ENCODE measurements at regions not wholly inside any gene's neighbourhood (a gene's known extent, or its start where the extent isn't known, plus 50 kb on each side); places are given as distances from the start of the nearest gene placed in this dataset.

- Histone ChIP-seq H3K9ac (ENCODE audit: insufficient read depth, low read depth, low read length) (no peak overlapping the region), H3K27me3 (ENCODE audit: control insufficient read depth in 1 of 2, insufficient read depth in 2 of 2, low read length in 2 of 2) (peaks cover 0 to 4% of the 10 kb centered on the region in 2 experiments; a peak in 1 of 5 replicates), H3K4me1 (ENCODE audit: insufficient read depth, low read length) (no peaks in the 10 kb centered on the region), H2AFZ (ENCODE audit: low read length) (no peak overlapping the region), H3K9me3 (ENCODE audit: low read length) (no peaks in the 10 kb centered on the region), H3K4me2 (ENCODE audit: low read depth, low read length) (no peak overlapping the region), H3K4me3 (replicated peaks in 1 of 3; ENCODE audit: insufficient read depth in 1 of 3, low read depth in 2 of 3, low read length in 3 of 3) (no peak overlapping the region), H4K20me1 (ENCODE audit: insufficient read depth, low read length) (no peaks in the 10 kb centered on the region), H3K36me3 (replicated peaks in 1 of 2; ENCODE audit: control insufficient read depth in 1 of 2, insufficient read depth in 2 of 2, low read length in 2 of 2) (no peaks in the 10 kb centered on the region), H3K27ac (ENCODE audit: extremely low read length, insufficient read depth, low read length) (no peak overlapping the region), H3K79me2 (ENCODE audit: insufficient read depth, low read length) (no peaks in the 10 kb centered on the region)
- DNase-seq (ENCODE audit: low spot score) (no peak), FAIRE-seq (no peak), ATAC-seq (no peak)
- TF ChIP-seq ZNF709 (CRISPR knock-in tag; IDR thresholded peaks at IDR 0.05) (no peak), ZNF350 (CRISPR knock-in tag; IDR thresholded peaks at IDR 0.05; ENCODE audit: borderline replicate concordance, low read depth) (no peak), TAF1 (CRISPR knock-in tag; IDR thresholded peaks at IDR 0.05) (no peak), BRCA1 (CRISPR knock-in tag; IDR thresholded peaks at IDR 0.05) (no peak), KLF12 (CRISPR knock-in tag; IDR thresholded peaks at IDR 0.05; ENCODE audit: borderline replicate concordance) (no peak)
- BruUV-seq (replicated peaks), result no TSS peak
- 42% methylated on average over 15 of the region's 20 CpGs for WGBS (ENCODE audit: low lambda C conversion rate)
- intact Hi-C loops (cut with micrococcal nuclease; ENCODE audit: unreplicated experiment), result no loop called here
- ChIA-PET POLR2A (no interaction called here), CTCF (ENCODE audit: low intra/inter-chr PET ratio, low total read pairs) (no interaction called here)
- in situ Hi-C loops (cut with HindIII; ENCODE audit: extremely low pct_ligation_motif_present, low pct_unique_long_range_greater_than_20kb), result no loop called here
Observed at GRCh38 chr10:128907155-128907941, 559.7 kb upstream of the MGMT start.

- no TSS peak for BruUV-seq (replicated peaks)
- Histone ChIP-seq H3K4me3 (replicated peaks in 1 of 3; ENCODE audit: insufficient read depth in 1 of 3, low read depth in 2 of 3, low read length in 3 of 3) (no peak overlapping the region), H3K4me1 (ENCODE audit: insufficient read depth, low read length) (no peaks in the 10 kb centered on the region), H3K9me3 (ENCODE audit: low read length) (no peaks in the 10 kb centered on the region), H4K20me1 (ENCODE audit: insufficient read depth, low read length) (no peaks in the 10 kb centered on the region), H3K9ac (ENCODE audit: insufficient read depth, low read depth, low read length) (no peak overlapping the region), H3K36me3 (replicated peaks in 1 of 2; ENCODE audit: control insufficient read depth in 1 of 2, insufficient read depth in 2 of 2, low read length in 2 of 2) (no peaks in the 10 kb centered on the region), H3K4me2 (ENCODE audit: low read depth, low read length) (no peak overlapping the region), H3K79me2 (ENCODE audit: insufficient read depth, low read length) (no peaks in the 10 kb centered on the region), H3K27me3 (ENCODE audit: control insufficient read depth in 1 of 2, insufficient read depth in 2 of 2, low read length in 2 of 2) (peaks cover 0 to 4% of the 10 kb centered on the region in 2 experiments; a peak in 1 of 5 replicates), H3K27ac (ENCODE audit: extremely low read length, insufficient read depth, low read length) (no peak overlapping the region), H2AFZ (ENCODE audit: low read length) (no peak overlapping the region)
- CTCF ChIA-PET (ENCODE audit: low intra/inter-chr PET ratio, low total read pairs), result no interaction called here
- intact Hi-C loops (cut with micrococcal nuclease; ENCODE audit: unreplicated experiment), result no loop called here
- under 1% methylated on average over 6 of the region's 6 CpGs for WGBS (ENCODE audit: low lambda C conversion rate)
- ATAC-seq, result no peak
- POLR2A ChIA-PET, result no interaction called here
- in situ Hi-C loops (cut with HindIII; ENCODE audit: extremely low pct_ligation_motif_present, low pct_unique_long_range_greater_than_20kb), result no loop called here
- DNase-seq (ENCODE audit: low spot score), result no peak
- no peak for FAIRE-seq
- TF ChIP-seq ZNF224 (CRISPR knock-in tag; IDR thresholded peaks at IDR 0.05) (no peak), MAFK (conservative IDR thresholded peaks at IDR 0.05 in 1 of 2, IDR thresholded peaks at IDR 0.05 in 1 of 2; ENCODE audit: low read length in 2 of 2) (no peak), HCFC1 (IDR thresholded peaks at IDR 0.05; ENCODE audit: low read depth, low read length) (no peak), ZUFSP (CRISPR knock-in tag; IDR thresholded peaks at IDR 0.05; ENCODE audit: borderline replicate concordance) (no peak), SNAPC2 (CRISPR knock-in tag; IDR thresholded peaks at IDR 0.05) (no peak), ZNF737 (CRISPR knock-in tag; IDR thresholded peaks at IDR 0.05; ENCODE audit: borderline replicate concordance) (no peak), ZNF101 (CRISPR knock-in tag; IDR thresholded peaks at IDR 0.05; ENCODE audit: borderline replicate concordance, low read depth) (no peak), KLF16 (CRISPR knock-in tag; IDR thresholded peaks at IDR 0.05) (no peak), TOPORS (CRISPR knock-in tag; IDR thresholded peaks at IDR 0.05) (no peak), TAF1 (CRISPR knock-in tag; IDR thresholded peaks at IDR 0.05) (no peak), CREB3 (CRISPR knock-in tag; IDR thresholded peaks at IDR 0.05) (no peak), THAP7 (CRISPR knock-in tag; IDR thresholded peaks at IDR 0.05) (no peak)
Observed at GRCh38 chr10:128908099-128908498, 558.9 kb upstream of the MGMT start.

Measured in HepG2 (cell line).